ENCODE measurements at regions not wholly inside any gene's neighbourhood (a gene's known extent, or its start where the extent isn't known, plus 50 kb on each side); places are given as distances from the start of the nearest gene placed in this dataset.

DNA sequence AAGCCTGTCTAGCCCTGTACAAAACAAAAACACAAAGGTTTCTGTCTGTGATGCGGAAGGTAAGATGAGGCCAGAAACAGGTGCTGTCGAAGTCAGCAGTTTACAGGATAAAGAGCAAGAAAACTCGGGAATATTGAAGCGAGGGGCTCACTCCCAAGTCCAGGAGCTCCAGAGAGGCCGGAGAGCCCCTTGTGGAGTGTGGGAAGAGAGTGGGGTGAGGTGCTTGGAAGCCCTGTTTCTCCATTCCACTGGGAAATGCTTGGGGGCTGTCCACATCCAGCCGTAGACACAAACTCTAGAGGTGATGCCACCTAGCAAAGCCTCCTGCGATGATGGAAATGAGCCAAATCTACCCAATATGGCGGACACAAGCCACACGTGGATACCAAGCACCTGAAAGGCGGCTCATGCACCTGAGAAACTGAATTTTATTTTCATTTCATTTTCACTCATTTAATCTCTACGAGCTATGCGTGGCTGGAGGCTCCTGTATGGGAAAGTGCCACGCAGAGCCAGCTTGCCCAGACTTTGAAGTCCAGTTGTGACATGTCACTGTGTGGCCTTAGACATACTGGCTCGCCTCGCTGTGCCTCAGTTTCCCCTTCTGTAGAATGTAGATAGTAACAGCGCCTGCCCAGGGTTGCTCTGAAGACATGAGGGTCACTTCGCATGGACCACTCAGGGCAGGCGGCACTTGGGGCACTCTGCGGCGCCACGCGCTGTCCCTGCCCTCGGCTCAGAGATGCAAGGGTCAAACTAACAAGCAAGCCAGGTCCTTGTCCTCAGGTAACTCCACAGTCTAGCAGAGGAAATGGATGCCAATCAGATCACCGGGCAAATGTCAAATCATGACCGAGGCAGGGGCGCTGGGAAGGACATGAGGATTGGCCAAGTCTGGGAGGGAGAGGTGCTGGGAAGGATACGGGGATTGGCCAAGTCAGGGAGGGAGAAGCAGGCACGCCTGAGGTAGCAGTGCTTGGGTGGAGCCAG is 684.7 kb downstream of the TBC1D22A start:
- no peak for DNase-seq

DNA sequence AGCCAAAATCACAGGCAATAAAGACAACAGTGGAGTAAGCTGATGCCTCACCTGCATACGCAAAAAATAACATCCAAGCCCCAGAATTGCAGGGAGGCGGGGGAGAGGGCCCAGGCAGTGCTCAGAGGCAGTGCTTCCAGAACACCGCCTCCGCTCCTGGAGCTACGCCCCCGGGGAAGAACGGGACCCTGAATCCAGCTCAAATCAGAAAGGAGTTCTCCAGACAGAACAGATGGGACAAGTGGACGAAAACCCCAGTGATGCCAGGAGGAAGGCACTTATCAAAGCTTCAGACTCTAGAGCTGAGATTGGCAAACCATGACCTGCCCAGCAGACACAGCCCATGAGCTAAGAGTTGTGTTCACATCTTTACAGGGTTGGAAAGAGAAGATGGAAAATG is 683.9 kb downstream of the TBC1D22A start:
- DNase-seq: no peak

DNA sequence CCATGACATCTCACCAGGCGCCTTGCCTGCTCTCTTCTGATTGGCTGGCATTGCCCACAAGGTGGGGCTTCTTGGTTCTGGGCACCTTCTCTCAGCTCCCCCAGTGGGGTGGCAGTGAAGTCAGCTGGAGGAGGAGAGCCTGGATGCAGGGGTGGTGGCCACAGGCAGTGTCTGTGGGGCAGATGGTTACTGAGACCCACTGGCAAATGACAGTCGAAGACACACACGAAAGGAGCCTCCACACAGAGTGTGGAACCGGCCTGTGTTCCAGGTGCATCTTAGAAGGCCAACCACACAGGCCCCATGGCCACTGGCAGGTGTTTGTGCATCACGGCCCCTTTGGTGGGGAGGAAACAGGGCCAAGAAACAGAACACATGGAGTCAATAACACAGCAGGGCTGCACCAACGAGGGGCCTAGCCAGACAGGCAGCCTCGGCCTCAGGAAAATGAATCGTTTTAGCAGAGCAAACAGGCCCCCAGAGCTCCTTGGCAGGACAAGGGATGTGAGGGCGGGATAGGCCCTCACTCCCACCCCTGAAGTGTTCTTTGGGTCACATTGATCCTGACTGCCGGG is 683.4 kb downstream of the TBC1D22A start:
- DNase-seq: no peak

DNA sequence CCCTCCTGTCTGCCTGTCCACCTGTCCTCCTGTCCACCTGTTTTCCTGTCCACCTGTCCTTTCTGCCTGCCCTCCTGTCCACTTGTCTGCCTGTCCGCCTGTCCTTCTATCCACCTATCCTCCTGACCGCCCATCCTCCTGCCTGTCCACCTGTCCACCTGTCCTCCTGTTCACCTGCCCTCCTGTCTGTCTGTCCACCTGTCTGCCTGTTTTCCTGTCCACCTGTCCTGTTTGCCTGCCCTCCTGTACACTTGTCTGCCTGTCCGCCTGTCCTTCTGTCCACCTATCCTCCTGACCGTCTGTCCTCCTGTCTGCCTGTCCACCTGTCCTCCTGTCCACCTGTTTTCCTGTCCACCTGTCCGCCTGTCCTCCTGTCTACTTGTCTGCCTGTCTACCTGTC is 682.8 kb downstream of the TBC1D22A start:
- no peak for DNase-seq

DNA sequence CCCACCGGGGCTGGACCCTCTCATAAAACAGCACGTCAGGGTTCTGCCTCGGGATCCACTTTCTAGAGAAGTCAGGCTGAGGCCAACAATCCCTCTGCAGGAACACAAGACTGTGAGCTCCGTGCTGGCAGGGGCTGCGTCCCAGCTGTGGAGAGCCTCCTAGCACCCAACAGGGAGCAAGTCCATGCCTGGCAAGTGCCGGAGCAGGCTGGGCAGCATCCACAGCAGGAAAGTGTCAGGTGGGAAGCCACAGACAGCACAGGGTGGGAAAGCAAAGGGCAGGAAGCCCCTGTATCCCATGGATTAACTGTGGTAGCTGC is 682.3 kb downstream of the TBC1D22A start:
- DNase-seq: no peak

DNA sequence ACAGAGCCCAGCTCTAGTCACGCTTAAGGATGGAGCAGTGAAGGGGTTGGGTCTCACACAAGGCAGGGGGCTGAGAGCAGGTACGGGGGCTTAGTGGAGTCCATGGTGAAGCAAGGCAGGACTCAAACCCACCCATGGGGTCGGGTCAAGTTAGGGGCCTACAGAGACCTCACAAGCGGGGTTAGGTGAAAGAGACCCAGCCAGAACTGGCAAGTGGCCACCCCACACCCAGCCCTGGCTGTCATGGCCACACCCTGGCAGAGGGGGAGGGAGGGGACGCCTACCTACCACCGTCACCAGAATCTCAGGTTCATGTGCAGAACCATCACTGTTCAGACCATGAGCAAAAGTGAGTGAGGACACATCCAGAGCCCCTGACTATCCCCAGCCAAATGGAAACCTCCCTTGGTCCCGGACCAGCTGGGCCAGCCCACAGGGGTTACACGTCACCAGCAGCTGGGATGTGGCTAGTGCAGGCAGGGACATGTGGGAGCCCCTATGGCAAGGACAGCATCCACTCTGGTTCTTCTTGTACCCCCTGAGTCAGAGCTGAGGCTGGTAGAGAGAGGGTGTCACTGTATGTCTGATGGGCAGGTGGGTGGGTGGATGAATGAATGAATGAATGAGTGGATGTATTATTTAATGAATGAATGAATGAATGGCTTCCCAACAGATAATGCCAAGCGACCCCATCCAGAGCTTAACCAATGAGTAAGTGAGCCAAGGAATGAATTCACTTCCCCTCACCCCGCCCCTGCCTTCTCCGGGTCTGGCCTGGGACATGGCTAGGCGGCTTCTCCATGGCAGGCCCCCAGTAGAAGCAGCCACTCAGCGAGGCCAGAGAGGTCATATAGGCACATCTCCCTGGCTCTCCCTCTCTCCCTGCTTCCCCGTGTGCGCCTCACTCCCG is 681.6 kb downstream of the TBC1D22A start:
- no peak for DNase-seq

DNA sequence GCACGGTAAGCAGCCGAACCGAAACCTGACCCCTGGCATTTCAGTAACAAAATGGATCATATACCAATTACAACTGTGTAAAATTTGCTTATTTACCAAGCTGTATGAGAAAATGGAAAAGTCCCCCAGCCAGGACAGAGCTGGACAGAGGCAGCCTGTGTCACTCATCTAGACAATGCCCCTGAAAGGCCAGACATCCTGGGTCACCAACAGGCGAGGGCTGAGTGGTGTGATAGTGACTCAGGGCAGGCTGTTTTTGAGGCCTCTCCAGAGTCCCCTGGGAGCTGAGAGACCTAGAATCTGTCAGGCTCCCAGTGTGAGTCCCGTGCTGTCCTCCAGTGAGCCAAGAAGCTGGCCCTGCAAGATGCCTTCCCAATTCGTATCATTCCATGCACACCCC is 680.4 kb downstream of the TBC1D22A start:
- no peak for DNase-seq

DNA sequence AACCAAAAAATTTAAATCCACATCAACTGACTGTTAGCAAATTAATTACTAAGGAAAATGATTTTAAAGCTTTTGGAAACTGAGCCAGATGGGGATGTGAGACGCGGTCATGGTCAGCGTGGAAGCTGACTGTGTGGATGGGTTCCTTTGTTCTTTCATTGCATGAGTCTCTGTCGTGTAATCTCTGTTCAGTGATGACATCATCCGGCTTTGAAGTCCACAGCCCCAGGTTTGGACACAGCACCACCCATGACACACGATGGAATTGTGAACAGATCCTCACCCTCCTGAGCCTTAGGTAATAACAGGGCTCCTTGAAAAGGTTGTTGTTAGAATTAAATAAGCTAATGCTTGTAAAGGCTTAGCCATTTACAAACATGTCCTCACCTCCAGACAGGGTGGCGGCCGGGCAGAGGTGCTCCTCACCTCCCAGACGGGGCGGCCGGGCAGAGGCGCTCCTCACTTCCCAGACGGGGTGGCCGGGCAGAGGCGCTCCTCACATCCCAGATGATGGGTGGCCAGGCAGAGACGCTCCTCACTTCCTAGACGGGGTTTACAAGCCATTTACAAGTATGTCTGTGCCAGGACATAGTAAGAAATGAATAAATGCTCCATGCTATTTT is 677.3 kb downstream of the TBC1D22A start:
- no peak for DNase-seq

DNA sequence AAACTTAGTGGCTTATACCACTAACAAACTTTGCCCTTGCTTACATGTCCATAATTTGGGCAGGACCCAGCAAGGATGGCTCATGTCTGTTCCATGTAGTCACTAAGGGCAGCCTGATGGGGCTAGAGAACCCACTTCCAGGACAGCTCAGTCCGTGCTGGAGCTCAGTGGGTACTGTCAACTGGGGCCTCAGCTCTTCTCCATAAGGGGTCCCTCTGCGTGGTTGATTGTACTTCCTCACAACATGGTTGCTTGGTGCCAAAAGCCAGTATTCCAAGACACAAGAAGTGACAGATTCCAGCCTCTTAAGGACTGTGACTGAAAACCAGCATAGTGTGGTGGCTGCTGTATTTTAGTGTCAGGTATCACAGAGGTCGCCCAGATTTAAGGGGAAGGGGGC is 675.2 kb downstream of the TBC1D22A start:
- DNase-seq: no peak

DNA sequence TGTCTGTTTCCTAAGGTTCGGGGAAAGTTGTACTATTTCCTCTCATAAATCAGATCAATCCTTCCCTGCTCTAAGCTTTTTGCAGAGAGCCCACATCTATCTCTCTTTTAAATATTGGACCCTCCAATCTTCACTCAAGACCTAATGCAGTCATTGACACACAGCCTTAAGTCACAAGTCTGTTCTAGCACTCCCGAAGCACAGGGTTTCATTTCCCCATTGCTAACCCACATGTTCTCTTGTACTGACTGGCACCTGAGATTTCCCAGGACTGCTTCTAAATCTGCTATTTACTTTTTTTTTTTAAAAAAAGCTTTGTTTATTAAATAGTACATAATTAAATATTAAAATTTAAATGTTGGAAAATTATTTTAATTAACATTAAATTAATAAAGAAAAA is 674.7 kb downstream of the TBC1D22A start:
- DNase-seq: no peak

DNA sequence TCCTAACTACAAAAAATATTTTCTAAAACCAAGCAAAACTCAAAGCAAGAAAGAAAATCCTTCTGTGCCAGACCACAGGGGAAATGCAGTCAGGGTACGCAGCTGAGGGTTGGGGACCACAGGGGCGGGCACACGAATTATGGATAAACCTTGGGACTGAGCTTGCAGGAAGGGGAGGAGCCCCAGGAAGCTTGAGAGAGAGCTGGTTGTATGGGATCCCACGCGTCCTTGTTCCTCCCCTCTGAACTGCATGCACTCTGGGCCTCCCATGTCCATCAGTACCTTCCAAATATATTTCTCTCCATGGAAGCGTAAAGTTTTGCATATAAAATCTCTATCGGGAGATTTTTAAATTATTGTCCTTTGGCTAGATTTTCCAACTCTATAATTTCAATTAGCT is 673.4 kb downstream of the TBC1D22A start:
- DNase-seq: no peak

DNA sequence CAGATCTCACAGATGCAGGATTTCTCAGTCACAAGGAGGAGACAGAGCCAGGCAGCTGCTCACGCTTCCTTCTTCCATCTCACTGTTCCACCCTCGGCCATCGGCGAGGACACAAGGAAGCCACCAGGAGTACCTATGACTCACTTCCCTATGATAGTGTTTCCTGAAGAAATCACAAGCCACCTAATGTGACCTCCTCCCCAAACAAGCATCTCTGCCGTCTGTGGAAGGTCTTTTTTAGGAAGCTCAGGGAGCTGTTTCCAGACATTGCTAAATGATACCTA is 672.7 kb downstream of the TBC1D22A start:
- no peak for DNase-seq

DNA sequence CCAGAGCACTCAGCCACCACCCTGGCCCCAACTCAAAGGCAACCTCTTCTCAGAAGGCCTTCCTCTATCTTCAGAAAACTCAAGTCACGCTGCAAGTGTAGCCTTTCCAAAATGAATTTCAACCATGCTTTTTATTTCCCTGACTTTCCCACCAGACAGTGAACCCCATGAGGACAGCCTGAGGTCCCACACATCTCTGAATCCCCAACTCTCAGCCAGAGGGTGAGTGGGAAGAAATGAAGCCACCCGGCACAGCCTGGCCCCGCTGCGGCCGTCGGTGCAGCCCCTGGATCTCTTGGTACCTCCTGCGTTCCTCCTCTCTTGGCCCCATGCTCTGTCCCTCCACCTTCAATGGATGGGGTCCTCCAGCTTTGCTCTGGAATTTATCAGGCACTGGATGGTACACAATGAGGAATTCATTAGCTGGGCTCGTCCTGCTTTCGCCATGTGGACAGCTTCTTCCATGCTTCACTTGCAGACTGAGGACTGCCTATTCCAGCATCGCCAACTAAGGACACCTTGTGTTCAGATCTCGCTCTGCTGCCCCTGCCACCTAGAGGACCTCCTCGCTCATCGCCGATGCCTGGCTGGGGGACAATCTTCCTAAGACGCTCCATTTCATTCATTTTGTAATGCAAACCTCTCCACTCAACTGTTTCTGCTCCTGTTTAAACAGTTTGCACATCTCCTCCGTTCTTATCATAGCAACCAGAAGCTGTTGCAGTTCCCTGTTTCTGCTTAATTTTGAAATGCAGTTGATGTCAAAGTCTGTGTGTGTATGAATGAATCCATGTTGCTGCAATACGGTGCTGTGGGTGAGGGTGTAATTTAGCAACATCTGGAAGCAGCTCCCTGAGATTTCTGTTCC is 672.1 kb downstream of the TBC1D22A start:
- DNase-seq: no peak

DNA sequence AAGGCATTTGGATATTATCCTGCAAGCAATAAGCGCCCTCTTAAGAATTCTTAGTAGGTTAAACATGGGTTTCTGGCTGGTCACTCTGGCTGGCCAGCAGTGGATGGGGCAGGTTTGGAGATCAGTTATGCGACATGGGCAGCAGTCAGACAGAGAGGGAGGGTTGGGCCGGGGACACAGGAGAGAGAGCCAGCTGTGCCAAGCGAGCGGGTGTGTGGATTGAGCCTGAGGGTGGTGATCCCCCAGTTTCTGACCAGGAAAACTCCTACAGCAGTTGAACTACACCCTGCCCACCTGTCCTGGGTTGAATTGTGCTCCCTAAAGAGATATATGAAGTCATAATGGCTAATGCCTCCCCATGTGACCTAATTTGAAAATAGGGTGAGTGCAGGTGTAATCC is 671.2 kb downstream of the TBC1D22A start:
- DNase-seq: no peak

DNA sequence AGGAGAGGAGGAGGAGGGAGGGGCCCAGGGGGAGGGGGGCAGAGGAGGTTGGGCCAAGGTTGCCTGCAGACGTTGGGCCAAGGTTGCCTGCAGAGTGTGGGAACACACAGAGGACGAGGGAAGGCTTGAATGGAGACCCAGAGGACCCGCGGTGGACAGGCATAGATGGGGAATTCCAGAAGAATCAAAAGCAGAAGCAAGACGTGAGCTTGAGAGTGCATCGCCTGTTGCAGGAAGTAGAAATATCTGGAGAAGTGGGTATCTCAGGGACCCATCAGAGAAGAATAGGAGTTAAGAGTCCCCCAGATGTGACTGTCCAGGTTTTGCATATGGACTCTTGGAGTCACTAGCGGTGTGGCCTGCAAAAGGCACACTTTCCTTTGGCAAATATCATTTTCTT is 670.2 kb downstream of the TBC1D22A start:
- DNase-seq: no peak

DNA sequence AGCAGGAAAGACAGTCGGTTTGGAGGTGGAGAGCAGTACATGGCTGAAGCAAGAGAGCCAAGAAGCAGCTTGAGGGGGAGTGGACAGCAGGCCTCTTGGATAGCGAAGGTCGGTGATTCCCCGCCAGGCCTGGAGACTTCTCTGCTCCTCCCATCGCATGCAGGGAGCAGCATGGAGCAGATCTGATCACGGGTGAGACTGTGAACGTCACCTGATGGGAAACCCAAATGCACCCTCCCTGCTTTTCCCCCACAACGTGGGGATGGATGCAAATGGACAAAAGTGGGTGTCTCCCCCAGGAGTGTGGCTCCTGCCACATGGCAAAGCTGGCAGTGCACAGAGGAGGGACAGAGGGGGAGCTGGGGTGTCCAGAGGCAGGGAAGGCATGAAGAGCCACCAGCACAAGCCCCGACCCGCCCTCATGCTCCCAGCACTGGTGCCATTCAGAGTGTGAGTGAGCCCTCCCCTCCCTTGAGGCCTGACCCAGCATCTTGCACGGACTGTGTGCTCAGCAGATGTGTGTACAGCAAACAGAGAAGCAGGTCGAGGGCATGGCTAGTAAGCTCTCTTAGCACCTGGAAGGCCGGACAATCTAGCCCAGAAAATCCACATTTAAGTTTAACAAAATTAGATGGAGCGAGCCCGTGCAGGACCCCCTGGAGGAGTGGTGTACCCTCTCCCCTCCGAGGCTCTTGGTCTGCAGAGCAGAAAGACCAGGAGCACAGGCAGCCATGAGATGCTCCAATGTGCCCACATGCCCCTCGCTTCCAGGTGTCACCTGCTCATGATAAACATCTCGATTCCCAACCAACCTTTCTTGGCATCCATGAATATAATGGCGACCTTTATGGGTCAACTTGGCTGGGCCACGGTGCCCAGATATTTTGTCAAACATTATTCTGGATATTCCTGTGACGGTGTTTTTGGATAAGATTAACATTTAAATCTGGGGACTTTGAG is 661.7 kb downstream of the TBC1D22A start:
- no peak for DNase-seq

DNA sequence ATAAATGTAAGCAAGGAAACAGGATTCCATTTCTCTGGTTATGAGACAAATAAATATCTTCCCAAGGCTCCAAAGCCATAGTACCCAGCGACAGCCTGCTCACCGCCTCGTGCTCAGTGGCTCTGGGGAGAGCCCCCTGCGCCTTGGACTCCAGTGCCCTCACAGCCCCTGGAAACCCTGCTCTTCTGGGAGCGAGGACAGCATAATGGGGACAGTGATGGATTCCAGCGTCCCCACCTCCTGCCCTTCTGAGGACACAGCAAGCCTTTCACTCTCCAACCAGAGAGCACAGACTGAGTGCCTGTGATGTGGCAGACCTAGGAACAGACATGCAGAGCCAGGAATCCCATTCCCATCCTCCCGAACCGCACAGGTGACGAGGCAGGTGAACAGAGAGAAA is 660.8 kb downstream of the TBC1D22A start:
- no peak for DNase-seq

DNA sequence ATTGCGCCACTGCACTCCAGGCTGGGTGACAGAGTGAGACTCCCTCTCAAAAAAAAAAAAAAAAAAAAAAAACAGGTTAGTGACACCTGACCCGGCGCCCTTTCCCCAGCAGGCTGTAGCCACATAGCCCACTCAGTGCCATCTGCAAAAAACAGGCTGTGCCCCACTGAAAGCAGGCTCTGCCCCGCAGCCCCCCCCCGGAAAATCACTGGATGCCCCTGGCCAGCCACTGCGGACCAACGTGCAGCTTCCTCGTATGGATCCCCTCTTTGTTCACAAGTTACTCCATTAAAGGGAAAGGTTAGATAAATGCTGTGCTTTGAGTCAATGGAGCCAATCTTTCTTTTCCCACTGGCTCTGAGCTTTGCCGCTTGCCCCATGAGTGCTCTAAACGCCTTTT is 660.3 kb downstream of the TBC1D22A start:
- no peak for DNase-seq

DNA sequence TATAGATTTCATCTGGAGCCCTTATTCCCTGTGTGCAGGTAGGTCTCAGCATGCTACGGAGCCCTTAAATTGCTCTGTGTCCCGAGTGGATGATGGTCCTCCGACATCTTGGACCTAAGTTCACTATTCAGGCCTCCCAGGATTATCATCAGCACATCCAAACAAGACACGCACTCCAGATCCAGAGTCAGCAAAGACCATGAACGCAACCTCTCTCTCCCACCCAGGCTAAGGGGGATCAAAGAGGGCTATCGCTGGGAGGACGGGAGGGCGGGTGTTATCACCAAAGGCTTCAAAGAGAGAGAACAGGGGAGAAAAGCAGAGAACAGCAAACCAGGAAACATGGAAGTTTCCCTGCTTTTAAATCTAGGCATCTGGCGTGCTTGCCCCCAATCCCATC is 659.4 kb downstream of the TBC1D22A start:
- no peak for DNase-seq

DNA sequence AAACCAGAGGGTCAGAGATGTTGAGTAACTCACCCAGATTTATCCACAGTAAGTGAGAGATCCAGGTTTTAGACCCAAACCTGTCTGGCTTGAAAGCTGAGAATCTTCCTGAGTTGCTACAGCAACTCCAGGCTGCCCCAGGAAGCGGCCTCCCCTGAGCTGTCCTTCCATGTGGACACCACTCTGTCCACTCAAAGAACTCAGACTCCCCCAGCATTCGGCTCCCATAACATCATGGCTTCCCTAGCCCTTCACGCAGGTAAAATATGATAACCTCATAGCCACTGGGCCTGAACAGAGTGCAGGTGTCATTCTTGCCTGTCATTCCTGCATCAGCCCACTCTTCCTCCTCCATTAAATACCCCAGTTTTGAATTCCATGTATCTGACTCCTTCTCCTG is 657.8 kb downstream of the TBC1D22A start:
- DNase-seq: no peak

DNA sequence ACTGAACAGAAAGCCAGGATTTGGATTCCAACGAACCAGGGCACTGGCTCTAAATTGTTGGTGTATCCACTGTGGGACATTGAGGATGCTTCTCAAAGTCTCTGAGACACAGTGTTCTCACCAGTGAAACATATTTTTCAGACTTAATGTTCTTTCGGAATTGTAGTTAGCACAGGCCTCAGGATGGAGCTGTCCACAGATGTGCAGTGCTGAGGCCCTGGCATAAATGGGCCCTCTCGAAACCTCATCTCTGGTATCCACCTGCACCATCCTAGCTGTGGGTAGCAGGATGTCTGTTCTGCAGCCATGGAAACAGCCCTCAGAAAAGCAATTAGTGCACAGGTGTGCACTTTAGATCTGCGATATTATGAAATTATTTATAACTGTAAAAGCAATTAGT is 656.8 kb downstream of the TBC1D22A start:
- DNase-seq: no peak

All from SW 1271 (cell line).